Mesendoderm (in vitro differentiated cells): ENCODE measurements at regions not wholly inside any gene's neighbourhood (a gene's known extent, or its start where the extent isn't known, plus 50 kb on each side); places are given as distances from the start of the nearest gene placed in this dataset.
A peak's percentile ranks its signal among the peaks of the same experiment; 100 is the strongest.

Experiments
- DNase-seq: peaks from one replicate; pipeline ENCODE4 v3.0.0; 2013
- H2AK5ac ChIP-seq: 2 replicates; pipeline ENCODE4 v1.6.1; 2013; ENCODE audit warnings: low read length, inconsistent platforms
- H2BK120ac ChIP-seq: 2 replicates; pipeline ENCODE4 v1.6.1; 2013; ENCODE audit warnings: low read depth, mild to moderate bottlenecking, low read length, moderate library complexity, mixed read lengths
- H2BK15ac ChIP-seq: replicated peaks from 2 replicates; pipeline ENCODE4 v1.6.1; 2013; ENCODE audit warnings: low read depth, mild to moderate bottlenecking, moderate library complexity
- H2BK5ac ChIP-seq: 2 replicates; pipeline ENCODE4 v1.6.1; 2013; ENCODE audit warnings: low read length, inconsistent platforms
- H3K18ac ChIP-seq: 2 replicates; pipeline ENCODE4 v1.6.1; 2013; ENCODE audit warnings: mild to moderate bottlenecking, low read length, mixed read lengths
- H3K23ac ChIP-seq: one replicate; pipeline ENCODE4 v1.6.1; 2013; ENCODE audit warnings: low read length
- H3K27ac ChIP-seq: 2 replicates; pipeline ENCODE4 v1.5.1; 2013; ENCODE audit warnings: low read depth, mild to moderate bottlenecking, inconsistent platforms, low read length, moderate library complexity
- H3K27me3 ChIP-seq: 2 replicates; pipeline ENCODE4 v1.6.1; 2013; ENCODE audit warnings: low read length, control low read depth, mild to moderate bottlenecking, inconsistent platforms; ENCODE audit not compliant: insufficient read depth, poor library complexity
- H3K36me3 ChIP-seq: 2 replicates; pipeline ENCODE4 v1.6.1; 2013; ENCODE audit warnings: low read length, inconsistent platforms; ENCODE audit not compliant: control insufficient read depth, insufficient read depth
- H3K4ac ChIP-seq: one replicate; pipeline ENCODE4 v1.6.1; 2013; ENCODE audit warnings: low read depth, mild to moderate bottlenecking, low read length, moderate library complexity
- H3K4me1 ChIP-seq: 2 replicates; pipeline ENCODE4 v1.6.1; 2013; ENCODE audit warnings: low read depth, low read length, inconsistent platforms; ENCODE audit not compliant: control insufficient read depth
- H3K4me2 ChIP-seq: 2 replicates; pipeline ENCODE4 v1.6.1; 2013; ENCODE audit warnings: low read length
- H3K4me3 ChIP-seq: 2 replicates; pipeline ENCODE4 v1.5.1; 2013; ENCODE audit warnings: mild to moderate bottlenecking, low read length
- H3K56ac ChIP-seq: one replicate; pipeline ENCODE4 v1.6.1; 2013; ENCODE audit warnings: low read length
- H3K79me1 ChIP-seq: 2 replicates; pipeline ENCODE4 v1.6.1; 2013; ENCODE audit warnings: low read length, inconsistent platforms
- H3K79me2 ChIP-seq: 2 replicates; pipeline ENCODE4 v1.6.1; 2013; ENCODE audit warnings: mild to moderate bottlenecking, low read length; ENCODE audit not compliant: control insufficient read depth, insufficient read depth
- H3K9ac ChIP-seq: 2 replicates; pipeline ENCODE4 v1.6.1; 2013; ENCODE audit warnings: low read length, inconsistent platforms
- H4K5ac ChIP-seq: one replicate; pipeline ENCODE4 v1.6.1; 2013; ENCODE audit warnings: low read length
- H4K8ac ChIP-seq: one replicate; pipeline ENCODE4 v1.6.1; 2013; ENCODE audit warnings: low read depth, mild to moderate bottlenecking, control low read depth, low read length, moderate library complexity
- WGBS: extraction: QIAGEN DNeasy Blood & Tissue Kit; methylation state at CpG from one replicate; pipeline ENCODE4 v1.1.7; 2013; ENCODE audit warnings: low lambda C conversion rate, missing lambda C conversion rate; ENCODE audit not compliant: insufficient coverage; ENCODE audit errors: extremely low coverage; 5-methylcytosine and 5-hydroxymethylcytosine counted together

DNA sequence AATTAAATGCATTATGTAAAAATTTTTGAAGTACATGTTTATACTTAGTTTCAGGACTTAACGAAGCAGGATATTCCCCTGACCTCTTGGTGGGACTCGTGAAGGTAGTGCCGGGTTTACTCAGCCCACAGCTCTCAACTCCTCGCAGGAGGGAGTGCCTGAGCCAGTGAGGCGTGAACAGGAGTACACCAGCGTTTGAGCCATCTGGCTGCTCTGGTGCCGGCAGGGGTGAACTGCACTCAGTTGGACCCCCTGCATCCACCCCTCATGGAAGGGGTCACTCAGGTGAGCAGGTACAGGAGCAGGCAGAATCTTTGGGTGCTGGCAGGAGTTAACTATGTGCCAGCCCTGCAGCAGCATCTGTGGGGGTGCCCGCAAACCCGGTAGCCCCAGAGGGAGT is 625.1 kb upstream of the PCDH15 start:
- DNase-seq: peak; percentile 3

DNA sequence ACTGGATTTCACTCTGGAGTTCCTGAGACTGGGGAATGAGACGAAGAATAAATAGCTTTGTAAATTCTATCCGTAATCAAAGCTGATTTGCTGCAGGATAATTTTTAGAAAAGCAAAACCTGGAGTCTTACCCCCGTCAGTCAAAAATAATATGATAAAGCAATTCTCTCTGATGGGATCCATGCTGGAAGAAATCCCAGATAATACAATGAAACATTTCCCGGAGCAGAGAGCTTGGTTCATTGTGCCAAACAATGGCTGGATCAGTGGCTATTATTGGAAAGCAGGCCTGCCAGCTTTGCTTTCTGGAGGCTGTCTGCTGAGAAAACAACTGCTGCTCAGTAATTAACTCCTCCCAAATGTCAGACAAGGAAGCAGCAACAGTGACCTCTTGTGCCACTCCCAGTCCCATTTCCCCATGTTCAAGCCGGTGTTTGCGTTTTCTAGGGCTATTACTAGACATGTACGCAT is 609.4 kb upstream of the PCDH15 start:
- peak; percentile 65 for DNase-seq

More for the DNA sequence above, 625.1 kb upstream of the PCDH15 start:
- Histone ChIP-seq H3K56ac (no peak overlapping the region), H3K23ac (no peak overlapping the region), H3K36me3 (no peaks in the 10 kb centered on the region), H3K9ac (no peak overlapping the region), H3K4me3 (no peak overlapping the region), H3K27me3 (no peaks in the 10 kb centered on the region), H2AK5ac (no peak overlapping the region), H3K79me1 (no peaks in the 10 kb centered on the region), H3K18ac (no peak overlapping the region), H3K4ac (no peak overlapping the region), H2BK120ac (no peak overlapping the region), H4K5ac (no peak overlapping the region), H3K4me2 (no peak overlapping the region), H3K27ac (no peak overlapping the region), H3K4me1 (no peaks in the 10 kb centered on the region), H2BK15ac (no peak overlapping the region), H2BK5ac (no peak overlapping the region), H3K79me2 (no peaks in the 10 kb centered on the region), H4K8ac (no peak overlapping the region)
- no CpG with 5 or more reads among the region's 9 CpGs for WGBS

GRCh38 chr10:55404094-55404493 is 603.1 kb upstream of the PCDH15 start:
- H2BK5ac ChIP-seq: no peak overlapping the region
- no CpG with 5 or more reads among the region's 6 CpGs for WGBS

More for the DNA sequence above, 609.4 kb upstream of the PCDH15 start:
- H2AK5ac ChIP-seq: no peak overlapping the region
- H3K4me3 ChIP-seq: no peak overlapping the region
- no peak overlapping the region for H2BK120ac ChIP-seq
- H4K5ac ChIP-seq: no peak overlapping the region
- no peak overlapping the region for H2BK5ac ChIP-seq
- no peak overlapping the region for H3K27ac ChIP-seq
- no peak overlapping the region for H3K9ac ChIP-seq
- H4K8ac ChIP-seq: no peak overlapping the region
- WGBS: no CpG with 5 or more reads among the region's 7 CpGs
- no peaks in the 10 kb centered on the region for H3K4me1 ChIP-seq
- H3K36me3 ChIP-seq: no peaks in the 10 kb centered on the region
- H3K4me2 ChIP-seq: no peak overlapping the region
- no peaks in the 10 kb centered on the region for H3K79me1 ChIP-seq
- no peak overlapping the region for H3K4ac ChIP-seq
- no peak overlapping the region for H3K23ac ChIP-seq
- no peaks in the 10 kb centered on the region for H3K27me3 ChIP-seq
- H3K18ac ChIP-seq: no peak overlapping the region
- H3K79me2 ChIP-seq: no peaks in the 10 kb centered on the region
- no peak overlapping the region for H2BK15ac ChIP-seq
- no peak overlapping the region for H3K56ac ChIP-seq

GRCh38 chr10:55400075-55400849 is 599.2 kb upstream of the PCDH15 start:
- Histone ChIP-seq H3K27me3 (no peaks in the 10 kb centered on the region), H3K56ac (no peak overlapping the region), H3K4me1 (no peaks in the 10 kb centered on the region), H3K18ac (no peak overlapping the region), H2AK5ac (no peak overlapping the region), H3K4ac (no peak overlapping the region), H3K36me3 (no peaks in the 10 kb centered on the region), H2BK15ac (no peak overlapping the region), H3K27ac (no peak overlapping the region), H4K8ac (no peak overlapping the region), H2BK5ac (no peak overlapping the region), H3K4me3 (no peak overlapping the region), H3K4me2 (no peak overlapping the region), H2BK120ac (no peak overlapping the region), H3K9ac (no peak overlapping the region), H3K23ac (no peak overlapping the region), H3K79me2 (no peaks in the 10 kb centered on the region), H3K79me1 (no peaks in the 10 kb centered on the region), H4K5ac (no peak overlapping the region)
- peak; percentile 38 for DNase-seq
- WGBS: no CpG with 5 or more reads among the region's 3 CpGs

More at GRCh38 chr10:55404094-55404493, 603.1 kb upstream of the PCDH15 start:
- no peak overlapping the region for H2BK120ac ChIP-seq
- no peak for DNase-seq
- H3K36me3 ChIP-seq: no peaks in the 10 kb centered on the region
- no peaks in the 10 kb centered on the region for H3K79me1 ChIP-seq
- no peak overlapping the region for H4K8ac ChIP-seq
- no peaks in the 10 kb centered on the region for H3K27me3 ChIP-seq
- no peak overlapping the region for H3K56ac ChIP-seq
- no peak overlapping the region for H4K5ac ChIP-seq
- no peak overlapping the region for H3K4me3 ChIP-seq
- no peak overlapping the region for H2BK15ac ChIP-seq
- no peak overlapping the region for H2AK5ac ChIP-seq
- H3K18ac ChIP-seq: no peak overlapping the region
- no peak overlapping the region for H3K27ac ChIP-seq
- no peaks in the 10 kb centered on the region for H3K79me2 ChIP-seq
- H3K9ac ChIP-seq: no peak overlapping the region
- H3K4me1 ChIP-seq: no peaks in the 10 kb centered on the region
- no peak overlapping the region for H3K4me2 ChIP-seq
- H3K23ac ChIP-seq: no peak overlapping the region
- no peak overlapping the region for H3K4ac ChIP-seq

- no peak overlapping the region for H3K23ac ChIP-seq
- no peak overlapping the region for H3K18ac ChIP-seq
- WGBS: no CpG with 5 or more reads among the region's 1 CpG
- no peaks in the 10 kb centered on the region for H3K79me2 ChIP-seq
- H3K36me3 ChIP-seq: no peaks in the 10 kb centered on the region
- no peak for DNase-seq
- no peak overlapping the region for H3K27ac ChIP-seq
- no peaks in the 10 kb centered on the region for H3K79me1 ChIP-seq
- no peak overlapping the region for H3K4me2 ChIP-seq
- no peak overlapping the region for H3K9ac ChIP-seq
- H3K4me1 ChIP-seq: no peaks in the 10 kb centered on the region
- no peak overlapping the region for H2BK120ac ChIP-seq
- H2BK5ac ChIP-seq: no peak overlapping the region
- no peak overlapping the region for H3K56ac ChIP-seq
- no peak overlapping the region for H3K4ac ChIP-seq
- no peak overlapping the region for H4K5ac ChIP-seq
- no peak overlapping the region for H4K8ac ChIP-seq
- H3K27me3 ChIP-seq: no peaks in the 10 kb centered on the region
- H2AK5ac ChIP-seq: no peak overlapping the region
- H2BK15ac ChIP-seq: no peak overlapping the region
- H3K4me3 ChIP-seq: no peak overlapping the region
Measured at GRCh38 chr10:55398497-55398882, 597.5 kb upstream of the PCDH15 start.
